SK-N-SH (cell line): ENCODE measurements at regions not wholly inside any gene's neighbourhood (a gene's known extent, or its start where the extent isn't known, plus 50 kb on each side); places are given as distances from the start of the nearest gene placed in this dataset.

Source experiments
- CHD2 ChIP-seq: fragments of 150-350 bp; IDR thresholded peaks from 2 replicates; pipeline ENCODE4 v1.6.1; 2018; ENCODE audit warnings: low read length; ENCODE audit not compliant: partially characterized antibody
- FOXJ3 ChIP-seq: sonication (generic); formaldehyde crosslinking; IDR thresholded peaks from 2 replicates; pipeline ENCODE4 v1.5.1; 2020; ENCODE audit warnings: mild to moderate bottlenecking, missing genetic modification reagents
- FOXM1 ChIP-seq: IDR thresholded peaks from 2 replicates; pipeline ENCODE4 v1.4.0; 2012; ENCODE audit warnings: low read depth, mild to moderate bottlenecking
- GATA2 ChIP-seq: sonication (generic); formaldehyde crosslinking; IDR thresholded peaks from 2 replicates; pipeline ENCODE4 v1.5.0; 2020; ENCODE audit warnings: mild to moderate bottlenecking, missing genetic modification reagents
- RAD21 ChIP-seq: IDR thresholded peaks from 2 replicates; pipeline ENCODE4 v1.6.1; 2012; ENCODE audit warnings: mild to moderate bottlenecking, low read length
- TF ChIP-seq, protein P1 (sequence below): fragments of 200-600 bp; sonication (generic); IDR thresholded peaks from 2 replicates; pipeline ENCODE4 v1.6.1; 2017; ENCODE audit warnings: antibody characterized with exemption, mild to moderate bottlenecking, moderate library complexity

DNA sequence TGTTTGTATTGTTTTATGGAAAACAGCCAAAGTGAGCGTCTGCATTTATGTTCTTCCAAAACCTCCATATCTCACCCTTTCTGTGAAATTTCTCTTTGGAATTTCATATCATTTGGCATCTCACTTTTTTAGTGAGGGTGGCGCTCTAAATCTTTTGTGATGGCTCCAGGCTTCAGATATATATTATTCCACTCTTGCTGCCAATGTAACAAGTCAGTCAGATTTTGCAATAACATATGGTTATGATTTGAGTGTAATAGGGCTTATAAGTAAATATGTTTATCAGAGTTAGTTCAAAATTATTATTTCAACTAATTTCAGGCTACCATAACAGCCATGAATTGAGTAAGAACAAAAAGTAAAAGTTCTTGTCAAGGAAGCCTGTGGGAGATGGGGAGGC, 314.7 kb downstream of the PDGFC start:
- TF ChIP-seq, protein P1, sequence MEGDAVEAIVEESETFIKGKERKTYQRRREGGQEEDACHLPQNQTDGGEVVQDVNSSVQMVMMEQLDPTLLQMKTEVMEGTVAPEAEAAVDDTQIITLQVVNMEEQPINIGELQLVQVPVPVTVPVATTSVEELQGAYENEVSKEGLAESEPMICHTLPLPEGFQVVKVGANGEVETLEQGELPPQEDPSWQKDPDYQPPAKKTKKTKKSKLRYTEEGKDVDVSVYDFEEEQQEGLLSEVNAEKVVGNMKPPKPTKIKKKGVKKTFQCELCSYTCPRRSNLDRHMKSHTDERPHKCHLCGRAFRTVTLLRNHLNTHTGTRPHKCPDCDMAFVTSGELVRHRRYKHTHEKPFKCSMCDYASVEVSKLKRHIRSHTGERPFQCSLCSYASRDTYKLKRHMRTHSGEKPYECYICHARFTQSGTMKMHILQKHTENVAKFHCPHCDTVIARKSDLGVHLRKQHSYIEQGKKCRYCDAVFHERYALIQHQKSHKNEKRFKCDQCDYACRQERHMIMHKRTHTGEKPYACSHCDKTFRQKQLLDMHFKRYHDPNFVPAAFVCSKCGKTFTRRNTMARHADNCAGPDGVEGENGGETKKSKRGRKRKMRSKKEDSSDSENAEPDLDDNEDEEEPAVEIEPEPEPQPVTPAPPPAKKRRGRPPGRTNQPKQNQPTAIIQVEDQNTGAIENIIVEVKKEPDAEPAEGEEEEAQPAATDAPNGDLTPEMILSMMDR, result no peak
- TF ChIP-seq FOXJ3 (CRISPR knock-in tag) (no peak), RAD21 (no peak), GATA2 (no peak), CHD2 (no peak), FOXM1 (no peak)
